ENCODE measurements at regions not wholly inside any gene's neighbourhood (a gene's known extent, or its start where the extent isn't known, plus 50 kb on each side); places are given as distances from the start of the nearest gene placed in this dataset.
A peak's percentile ranks its signal among the peaks of the same experiment; 100 is the strongest.

- H3K4me3 ChIP-seq (ENCODE audit: low read depth, low read length), result no peak overlapping the region
- TF ChIP-seq, protein P1, sequence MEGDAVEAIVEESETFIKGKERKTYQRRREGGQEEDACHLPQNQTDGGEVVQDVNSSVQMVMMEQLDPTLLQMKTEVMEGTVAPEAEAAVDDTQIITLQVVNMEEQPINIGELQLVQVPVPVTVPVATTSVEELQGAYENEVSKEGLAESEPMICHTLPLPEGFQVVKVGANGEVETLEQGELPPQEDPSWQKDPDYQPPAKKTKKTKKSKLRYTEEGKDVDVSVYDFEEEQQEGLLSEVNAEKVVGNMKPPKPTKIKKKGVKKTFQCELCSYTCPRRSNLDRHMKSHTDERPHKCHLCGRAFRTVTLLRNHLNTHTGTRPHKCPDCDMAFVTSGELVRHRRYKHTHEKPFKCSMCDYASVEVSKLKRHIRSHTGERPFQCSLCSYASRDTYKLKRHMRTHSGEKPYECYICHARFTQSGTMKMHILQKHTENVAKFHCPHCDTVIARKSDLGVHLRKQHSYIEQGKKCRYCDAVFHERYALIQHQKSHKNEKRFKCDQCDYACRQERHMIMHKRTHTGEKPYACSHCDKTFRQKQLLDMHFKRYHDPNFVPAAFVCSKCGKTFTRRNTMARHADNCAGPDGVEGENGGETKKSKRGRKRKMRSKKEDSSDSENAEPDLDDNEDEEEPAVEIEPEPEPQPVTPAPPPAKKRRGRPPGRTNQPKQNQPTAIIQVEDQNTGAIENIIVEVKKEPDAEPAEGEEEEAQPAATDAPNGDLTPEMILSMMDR (IDR thresholded peaks at IDR 0.05; ENCODE audit: insufficient read depth, low read depth, low read length), result no peak
- DNase-seq (ENCODE audit: low read depth), result no peak
Observed at GRCh38 chr3:194830978-194831377, 145.3 kb downstream of the FAM43A start.

GRCh38 chr3:194832346-194833104 is 146.8 kb downstream of the FAM43A start:
- TF ChIP-seq, protein P1 (IDR thresholded peaks at IDR 0.05; ENCODE audit: insufficient read depth, low read depth, low read length), result no peak
- DNase-seq (ENCODE audit: low read depth), result no peak

GRCh38 chr3:194833114-194833910 is 147.6 kb downstream of the FAM43A start:
- no peak for DNase-seq (ENCODE audit: low read depth)
- no peak overlapping the region for H3K4me3 ChIP-seq (ENCODE audit: low read depth, low read length)
- TF ChIP-seq, protein P1 (IDR thresholded peaks at IDR 0.05; ENCODE audit: insufficient read depth, low read depth, low read length), result no peak

More at GRCh38 chr3:194832346-194833104, 146.8 kb downstream of the FAM43A start:
- H3K4me3 ChIP-seq (ENCODE audit: low read depth, low read length), result no peak overlapping the region

- no peak for DNase-seq (ENCODE audit: low read depth)
- H3K4me3 ChIP-seq (ENCODE audit: low read depth, low read length), result no peak overlapping the region
- TF ChIP-seq, protein P1 (IDR thresholded peaks at IDR 0.05; ENCODE audit: insufficient read depth, low read depth, low read length), result no peak
Observed at GRCh38 chr3:194836661-194837060, 151.0 kb downstream of the FAM43A start.

DNA sequence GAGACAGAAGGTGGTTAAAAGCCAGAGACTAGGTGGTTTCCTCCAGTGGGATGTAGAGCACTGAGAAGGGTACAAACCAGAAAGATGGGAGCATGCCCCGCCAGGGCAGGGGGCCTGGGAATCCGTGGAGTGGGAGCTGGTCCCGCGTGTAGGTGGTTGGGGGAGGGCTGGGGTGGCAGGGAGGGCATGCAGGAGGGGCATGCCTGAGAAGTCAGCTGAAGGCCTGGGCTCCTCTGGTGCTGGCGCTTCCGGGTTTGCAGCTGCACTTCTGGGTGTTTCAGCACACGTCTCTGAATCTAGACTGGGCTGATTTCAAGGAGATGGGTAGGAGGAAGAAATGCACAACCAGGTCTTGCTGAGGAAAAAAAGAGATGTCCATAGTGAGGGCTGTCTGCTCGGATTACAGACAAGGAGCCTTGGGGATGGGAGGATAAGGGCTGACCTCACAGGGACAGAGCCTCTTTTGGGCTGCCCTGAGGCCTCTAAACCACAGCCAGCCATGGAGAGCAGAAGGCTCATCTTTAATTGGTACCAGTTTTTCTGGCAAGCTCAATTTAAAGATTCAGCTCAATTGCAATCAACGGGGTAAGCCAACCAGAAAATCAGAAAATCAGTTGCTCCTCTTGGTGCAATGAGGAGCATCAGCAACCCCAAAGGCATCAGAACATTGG is 151.9 kb downstream of the FAM43A start:
- TF ChIP-seq, protein P1 (IDR thresholded peaks at IDR 0.05; ENCODE audit: insufficient read depth, low read depth, low read length), result no peak
- H3K4me3 ChIP-seq (ENCODE audit: low read depth, low read length), result no peak overlapping the region
- no peak for DNase-seq (ENCODE audit: low read depth)

DNA sequence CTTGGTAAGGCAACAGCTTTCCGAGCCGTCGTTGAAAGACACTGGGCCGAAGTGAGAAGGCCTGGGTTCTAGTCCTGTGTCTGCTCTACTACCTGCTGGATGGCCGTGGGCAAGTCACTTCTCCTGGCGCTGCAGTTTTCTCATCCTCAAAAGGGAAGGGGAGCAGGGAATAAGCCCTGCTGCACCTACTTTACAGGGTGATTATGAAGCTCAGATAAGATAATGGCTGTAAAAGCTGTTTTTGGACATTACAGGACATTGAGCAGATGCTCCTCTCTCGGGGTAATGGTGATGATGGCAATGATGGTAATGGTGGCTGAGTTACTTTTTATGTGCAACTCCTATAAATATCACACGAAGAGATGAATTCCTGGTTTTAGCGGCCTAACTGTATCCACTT is 152.6 kb downstream of the FAM43A start:
- DNase-seq (ENCODE audit: low read depth), result peak; percentile 18
- TF ChIP-seq, protein P1 (IDR thresholded peaks at IDR 0.05; ENCODE audit: insufficient read depth, low read depth, low read length), result no peak
- H3K4me3 ChIP-seq (ENCODE audit: low read depth, low read length), result no peak overlapping the region
